ENCODE measurements at regions not wholly inside any gene's neighbourhood (a gene's known extent, or its start where the extent isn't known, plus 50 kb on each side); places are given as distances from the start of the nearest gene placed in this dataset.

- ChIA-PET CTCF (no interaction called here), POLR2A (no interaction called here)
- no peaks in the 10 kb centered on the region for H3K36me3 ChIP-seq (replicated peaks in 1 of 2; ENCODE audit: control insufficient read depth in 1 of 2, insufficient read depth in 2 of 2, low read length in 1 of 2)
- no peak for DNase-seq
- no peak overlapping the region for H2AFZ ChIP-seq (ENCODE audit: low read depth)
- no peaks in the 10 kb centered on the region for H3K27me3 ChIP-seq (ENCODE audit: insufficient read depth)
- H3K4me3 ChIP-seq (ENCODE audit: low read depth in 2 of 2, low read length in 1 of 2), result no peak overlapping the region
- no peak overlapping the region for H3K27ac ChIP-seq (ENCODE audit: low read depth in 2 of 2, low read length in 1 of 2)
- no peaks in the 10 kb centered on the region for H3K79me2 ChIP-seq (ENCODE audit: insufficient read depth)
- H3K4me1 ChIP-seq (ENCODE audit: control insufficient read depth in 1 of 2, insufficient read depth in 2 of 2, low read depth in 1 of 2, low read length in 1 of 2), result no peaks in the 10 kb centered on the region
- 8% methylated on average over 10 of the region's 10 CpGs for WGBS (ENCODE audit: low lambda C conversion rate)
- no peaks in the 10 kb centered on the region for H3F3A ChIP-seq (replicated peaks; ENCODE audit: insufficient read depth)
- no peak overlapping the region for H3K4me2 ChIP-seq
- no peak overlapping the region for H3K9ac ChIP-seq
- H3K9me2 ChIP-seq, result no peaks in the 10 kb centered on the region
- no peaks in the 10 kb centered on the region for H3K9me3 ChIP-seq
- TF ChIP-seq ELF1 (IDR thresholded peaks at IDR 0.05) (no peak), NFIC (IDR thresholded peaks at IDR 0.05; ENCODE audit: borderline replicate concordance) (no peak), JUND (IDR thresholded peaks at IDR 0.05) (no peak), EZH2phosphoT487 (IDR thresholded peaks at IDR 0.05; ENCODE audit: borderline replicate concordance, low read depth) (no peak)
- H4K20me1 ChIP-seq (ENCODE audit: insufficient read depth), result no peaks in the 10 kb centered on the region
Measured at GRCh38 chr14:98542316-98542715, 729.7 kb downstream of the BCL11B start.

- TF ChIP-seq IRF3 (IDR thresholded peaks at IDR 0.05; ENCODE audit: low read depth, low read length), result no peak
- TF ChIP-seq RXRA (IDR thresholded peaks at IDR 0.05; ENCODE audit: borderline replicate concordance, low read depth), result no peak
- TF ChIP-seq NRF1 (IDR thresholded peaks at IDR 0.05; ENCODE audit: low read depth, low read length), result no peak
- TF ChIP-seq MEF2A (IDR thresholded peaks at IDR 0.05; ENCODE audit: borderline replicate concordance, low read depth), result no peak
- TF ChIP-seq EP300 (IDR thresholded peaks at IDR 0.05; ENCODE audit: borderline replicate concordance in 1 of 2, low read depth in 1 of 2, low read length in 1 of 2), result no peak
- no peak for TF ChIP-seq GABPA (IDR thresholded peaks at IDR 0.05; ENCODE audit: low read depth)
- no peak for TF ChIP-seq YY1 (IDR thresholded peaks at IDR 0.05; ENCODE audit: low read depth)
- no peak for TF ChIP-seq JUND (IDR thresholded peaks at IDR 0.05)
- TF ChIP-seq USF1 (IDR thresholded peaks at IDR 0.05; ENCODE audit: borderline replicate concordance, low read depth), result no peak
- TF ChIP-seq TEAD4 (IDR thresholded peaks at IDR 0.05; ENCODE audit: borderline replicate concordance, insufficient read depth), result no peak
- TF ChIP-seq TAF1 (IDR thresholded peaks at IDR 0.05; ENCODE audit: borderline replicate concordance, low read depth, low read length), result no peak
- TF ChIP-seq RFX5 (IDR thresholded peaks at IDR 0.05; ENCODE audit: low read length), result no peak
- TF ChIP-seq SIN3A (IDR thresholded peaks at IDR 0.05; ENCODE audit: borderline replicate concordance, low read depth, low read length), result no peak
- TF ChIP-seq RAD21 (IDR thresholded peaks at IDR 0.05; ENCODE audit: low read length), result no peak
- TF ChIP-seq MAX (IDR thresholded peaks at IDR 0.05; ENCODE audit: low read depth), result no peak
- no peak for TF ChIP-seq FOSL2 (IDR thresholded peaks at IDR 0.05; ENCODE audit: borderline replicate concordance, low read depth)
- no peak for TF ChIP-seq CTCF (IDR thresholded peaks at IDR 0.05)
- no peak for TF ChIP-seq SMC3 (IDR thresholded peaks at IDR 0.05; ENCODE audit: low read depth, low read length)
- TF ChIP-seq ELF1 (IDR thresholded peaks at IDR 0.05), result no peak
- TF ChIP-seq ZBTB33 (IDR thresholded peaks at IDR 0.05; ENCODE audit: borderline replicate concordance, low read depth), result no peak
- Histone ChIP-seq H3K4me3 (ENCODE audit: low read depth in 2 of 2, low read length in 1 of 2) (no peak overlapping the region), H3K27me3 (ENCODE audit: insufficient read depth) (no peaks in the 10 kb centered on the region), H3K36me3 (replicated peaks in 1 of 2; ENCODE audit: control insufficient read depth in 1 of 2, insufficient read depth in 2 of 2, low read length in 1 of 2) (no peaks in the 10 kb centered on the region), H3F3A (replicated peaks; ENCODE audit: insufficient read depth) (no peaks in the 10 kb centered on the region), H3K27ac (ENCODE audit: low read depth in 2 of 2, low read length in 1 of 2) (no peak overlapping the region), H3K4me1 (ENCODE audit: control insufficient read depth in 1 of 2, insufficient read depth in 2 of 2, low read depth in 1 of 2, low read length in 1 of 2) (no peaks in the 10 kb centered on the region), H4K20me1 (ENCODE audit: insufficient read depth) (no peaks in the 10 kb centered on the region), H2AFZ (ENCODE audit: low read depth) (no peak overlapping the region), H3K79me2 (ENCODE audit: insufficient read depth) (no peaks in the 10 kb centered on the region), H3K4me2 (no peak overlapping the region), H3K9me2 (no peaks in the 10 kb centered on the region), H3K9ac (no peak overlapping the region), H3K9me3 (no peaks in the 10 kb centered on the region)
- DNase-seq, result no peak
- CTCF ChIA-PET, result no interaction called here
- POLR2A ChIA-PET, result no interaction called here
- WGBS (ENCODE audit: low lambda C conversion rate), result 2% methylated on average over 2 of the region's 2 CpGs
Measured at GRCh38 chr14:98543074-98543473, 728.9 kb downstream of the BCL11B start.

All from SK-N-SH (cell line).